Stomach (tissue), 4 donors: ENCODE measurements at regions not wholly inside any gene's neighbourhood (a gene's known extent, or its start where the extent isn't known, plus 50 kb on each side); places are given as distances from the start of the nearest gene placed in this dataset.

Source experiments
- EP300 ChIP-seq: sonication (generic); formaldehyde crosslinking; IDR thresholded peaks from one replicate; pipeline ENCODE4 v1.6.1; 2017; ENCODE audit warnings: antibody characterized with exemption
- TF ChIP-seq, protein P1 (sequence below), 7 experiments: fragments of 450-650 bp in 4 of 7; fragments of 200-600 bp in 3 of 7; sonication (generic) in 3 of 7; IDR thresholded peaks; one replicate each; pipeline ENCODE4 v1.5.1; 2016 to 2019; ENCODE audit warnings: antibody characterized with exemption in 7 of 7, control low read depth in 2 of 7, mild to moderate bottlenecking in 1 of 7

DNA sequence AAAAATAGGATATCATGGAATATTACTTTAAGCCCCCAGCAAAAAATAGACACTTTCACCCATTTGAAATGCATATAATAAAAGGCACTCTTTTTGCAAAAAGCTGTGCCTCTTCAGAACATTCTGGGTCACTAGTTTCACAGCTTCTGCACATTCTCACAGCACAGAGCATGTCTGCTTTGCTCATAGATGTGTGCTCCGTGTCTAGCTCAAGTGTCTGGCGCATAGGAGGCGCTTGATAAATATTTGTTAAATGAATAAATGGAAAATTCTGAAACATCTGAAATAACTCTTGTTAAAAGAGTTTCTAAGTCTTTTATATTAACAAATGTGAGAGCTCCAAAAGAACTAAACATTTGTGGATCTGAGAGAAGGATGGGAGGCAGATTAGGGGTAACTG is 275.2 kb downstream of the PTTG2 start:
- TF ChIP-seq, protein P1, sequence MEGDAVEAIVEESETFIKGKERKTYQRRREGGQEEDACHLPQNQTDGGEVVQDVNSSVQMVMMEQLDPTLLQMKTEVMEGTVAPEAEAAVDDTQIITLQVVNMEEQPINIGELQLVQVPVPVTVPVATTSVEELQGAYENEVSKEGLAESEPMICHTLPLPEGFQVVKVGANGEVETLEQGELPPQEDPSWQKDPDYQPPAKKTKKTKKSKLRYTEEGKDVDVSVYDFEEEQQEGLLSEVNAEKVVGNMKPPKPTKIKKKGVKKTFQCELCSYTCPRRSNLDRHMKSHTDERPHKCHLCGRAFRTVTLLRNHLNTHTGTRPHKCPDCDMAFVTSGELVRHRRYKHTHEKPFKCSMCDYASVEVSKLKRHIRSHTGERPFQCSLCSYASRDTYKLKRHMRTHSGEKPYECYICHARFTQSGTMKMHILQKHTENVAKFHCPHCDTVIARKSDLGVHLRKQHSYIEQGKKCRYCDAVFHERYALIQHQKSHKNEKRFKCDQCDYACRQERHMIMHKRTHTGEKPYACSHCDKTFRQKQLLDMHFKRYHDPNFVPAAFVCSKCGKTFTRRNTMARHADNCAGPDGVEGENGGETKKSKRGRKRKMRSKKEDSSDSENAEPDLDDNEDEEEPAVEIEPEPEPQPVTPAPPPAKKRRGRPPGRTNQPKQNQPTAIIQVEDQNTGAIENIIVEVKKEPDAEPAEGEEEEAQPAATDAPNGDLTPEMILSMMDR (IDR thresholded peaks at IDR 0.05): no peak
- TF ChIP-seq EP300: no peak
